Naive thymus-derived CD4-positive, alpha-beta T cell (primary cell): ENCODE measurements at regions not wholly inside any gene's neighbourhood (a gene's known extent, or its start where the extent isn't known, plus 50 kb on each side); places are given as distances from the start of the nearest gene placed in this dataset.

ENCODE experiments used
- ATAC-seq: fragments of 150-1000 bp; cut with Tn5 transposase; 2 replicates; pipeline ENCODE4 v1.10.0; 2021; ENCODE audit warnings: mild to moderate bottlenecking, moderate library complexity
- CTCF ChIA-PET: fragments of 350-600 bp; sonication (Branson Sonifier 250); formaldehyde crosslinking; loops from one replicate; lab custom pipeline; 2021; ENCODE audit warnings: antibody characterized with exemption; lab: Charles Lee
- POLR2A ChIA-PET: fragments of 350-600 bp; sonication (Branson Sonifier 250); formaldehyde crosslinking; loops from one replicate; lab custom pipeline; 2021; ENCODE audit warnings: antibody characterized with exemption, inconsistent platforms; lab: Charles Lee
- DNase-seq, 9 donors: peaks; one replicate each; pipeline versions ENCODE4 v3.0.0 to v3.0.0-alpha.2; 2020 to 2022; ENCODE audit warnings: mixed read lengths in 1 of 9
- H3K27ac ChIP-seq: one replicate; pipeline ENCODE4 v1.7.0; 2013; ENCODE audit warnings: mild to moderate bottlenecking, low read depth, low read length, moderate library complexity
- H3K27me3 ChIP-seq, 2 donors: one replicate each; pipeline ENCODE4 v1.7.0; 2013; ENCODE audit warnings: low read length in 2 of 2, mild to moderate bottlenecking in 2 of 2, moderate library complexity in 2 of 2; ENCODE audit not compliant: control insufficient read depth in 2 of 2, insufficient read depth in 2 of 2
- H3K36me3 ChIP-seq, 3 experiments: 1 replicate in 2 of 3; 2 replicates in 1 of 3; pipeline ENCODE4 v1.7.0; 2013; ENCODE audit warnings: low read length in 3 of 3, mild to moderate bottlenecking in 3 of 3, moderate library complexity in 1 of 3; ENCODE audit not compliant: insufficient read depth in 3 of 3, control insufficient read depth in 2 of 3
- H3K4me1 ChIP-seq, 2 donors: one replicate each; pipeline ENCODE4 v1.7.0; 2013; ENCODE audit warnings: low read length in 2 of 2, mild to moderate bottlenecking in 2 of 2, moderate library complexity in 1 of 2; ENCODE audit not compliant: control insufficient read depth in 2 of 2, insufficient read depth in 2 of 2
- H3K4me3 ChIP-seq: 2 replicates; pipeline ENCODE4 v1.7.0; 2013; ENCODE audit warnings: mild to moderate bottlenecking, low read length
- H3K9me3 ChIP-seq, 3 experiments: 1 replicate in 2 of 3; 2 replicates in 1 of 3; pipeline ENCODE4 v1.7.0; 2013; ENCODE audit warnings: low read length in 3 of 3; ENCODE audit not compliant: control insufficient read depth in 2 of 3
- H3K27ac Mint-ChIP-seq, 9 donors: one replicate each; pipeline ENCODE4 v1.8.0; 2020 to 2022; ENCODE audit warnings: mixed read lengths in 9 of 9, mild to moderate bottlenecking in 8 of 9, moderate library complexity in 5 of 9, inconsistent platforms in 2 of 9
- H3K27me3 Mint-ChIP-seq, 5 donors: one replicate each; pipeline ENCODE4 v1.8.0; 2021 to 2022; ENCODE audit warnings: mixed read lengths in 5 of 5, mild to moderate bottlenecking in 1 of 5
- H3K36me3 Mint-ChIP-seq, 5 donors: one replicate each; pipeline ENCODE4 v1.8.0; 2020 to 2022; ENCODE audit warnings: mixed read lengths in 5 of 5, mild to moderate bottlenecking in 3 of 5, inconsistent platforms in 1 of 5
- H3K4me1 Mint-ChIP-seq, 7 donors: one replicate each; pipeline ENCODE4 v1.8.0; 2020 to 2022; ENCODE audit warnings: mixed read lengths in 7 of 7, mild to moderate bottlenecking in 3 of 7, inconsistent platforms in 1 of 7
- H3K4me3 Mint-ChIP-seq, 10 donors: one replicate each; pipeline ENCODE4 v1.8.0; 2020 to 2022; ENCODE audit warnings: mild to moderate bottlenecking in 10 of 10, mixed read lengths in 10 of 10, moderate library complexity in 6 of 10, inconsistent platforms in 2 of 10
- H3K9me3 Mint-ChIP-seq, 11 donors: one replicate each; pipeline ENCODE4 v1.8.0; 2020 to 2022; ENCODE audit warnings: mixed read lengths in 11 of 11, mild to moderate bottlenecking in 4 of 11, inconsistent platforms in 1 of 11, moderate library complexity in 1 of 11
- intact Hi-C, 2 donors: fragments of 100-400 bp; cut with micrococcal nuclease; formaldehyde crosslinking; loops; one replicate each; pipeline ENCODE4 v1.15.1; 2023

- intact Hi-C loops, result no loop called here
- ATAC-seq (no peak), DNase-seq (no peak)
- H3K27ac ChIP-seq, result no peak overlapping the region
- no peaks in the 10 kb centered on the region for H3K27me3 ChIP-seq
- ChIA-PET CTCF (no interaction called here), POLR2A (no interaction called here)
- Mint-ChIP-seq H3K27ac (no peak overlapping the region), H3K4me3 (no peak overlapping the region), H3K9me3 (peaks cover 0 to 14% (median 3%) of the 10 kb centered on the region in 11 donors), H3K4me1 (no peaks in the 10 kb centered on the region), H3K27me3 (peaks cover 0 to 2% (median 0%) of the 10 kb centered on the region in 5 donors), H3K36me3 (no peaks in the 10 kb centered on the region)
- H3K36me3 ChIP-seq, result no peaks in the 10 kb centered on the region
- H3K4me1 ChIP-seq, result no peaks in the 10 kb centered on the region
- H3K9me3 ChIP-seq, result no peaks in the 10 kb centered on the region
- no peak overlapping the region for H3K4me3 ChIP-seq
Measured at GRCh38 chr4:182065255-182065654, 177.9 kb upstream of the TENM3 start.

- Histone ChIP-seq H3K4me3 (no peak overlapping the region), H3K27me3 (no peaks in the 10 kb centered on the region), H3K27ac (no peak overlapping the region), H3K9me3 (no peaks in the 10 kb centered on the region), H3K4me1 (no peaks in the 10 kb centered on the region), H3K36me3 (no peaks in the 10 kb centered on the region)
- Mint-ChIP-seq H3K9me3 (peaks cover 0 to 14% (median 3%) of the 10 kb centered on the region in 11 donors), H3K4me3 (no peak overlapping the region), H3K27ac (no peak overlapping the region), H3K36me3 (no peaks in the 10 kb centered on the region), H3K27me3 (peaks cover 0 to 9% (median 0%) of the 10 kb centered on the region in 5 donors), H3K4me1 (no peaks in the 10 kb centered on the region)
- ATAC-seq (no peak), DNase-seq (no peak)
- ChIA-PET CTCF (no interaction called here), POLR2A (no interaction called here)
- intact Hi-C loops, result no loop called here
Measured at GRCh38 chr4:182066037-182066436, 177.2 kb upstream of the TENM3 start.

GRCh38 chr4:182067828-182068227 is 175.4 kb upstream of the TENM3 start:
- POLR2A ChIA-PET, result no interaction called here
- no peaks in the 10 kb centered on the region for H3K9me3 ChIP-seq
- H3K27ac Mint-ChIP-seq, result no peak overlapping the region
- H3K27me3 ChIP-seq, result no peaks in the 10 kb centered on the region
- no peak overlapping the region for H3K27ac ChIP-seq
- CTCF ChIA-PET, result no interaction called here
- H3K4me3 ChIP-seq, result no peak overlapping the region
- intact Hi-C loops, result no loop called here
- DNase-seq (no peak), ATAC-seq (no peak)
- H3K9me3 Mint-ChIP-seq, result peaks cover 0 to 14% (median 3%) of the 10 kb centered on the region in 11 donors
- no peaks in the 10 kb centered on the region for H3K4me1 ChIP-seq
- no peaks in the 10 kb centered on the region for H3K36me3 Mint-ChIP-seq
- no peaks in the 10 kb centered on the region for H3K36me3 ChIP-seq
- H3K27me3 Mint-ChIP-seq, result peaks cover 0 to 9% (median 0%) of the 10 kb centered on the region in 5 donors
- no peaks in the 10 kb centered on the region for H3K4me1 Mint-ChIP-seq
- no peak overlapping the region for H3K4me3 Mint-ChIP-seq

GRCh38 chr4:182068920-182069319 is 174.3 kb upstream of the TENM3 start:
- no peak overlapping the region for H3K27ac Mint-ChIP-seq
- intact Hi-C loops, result no loop called here
- no peak for ATAC-seq
- H3K9me3 ChIP-seq, result no peaks in the 10 kb centered on the region
- DNase-seq, result no peak
- H3K27ac ChIP-seq, result no peak overlapping the region
- H3K27me3 ChIP-seq, result no peaks in the 10 kb centered on the region
- H3K4me3 ChIP-seq, result no peak overlapping the region
- H3K4me3 Mint-ChIP-seq, result no peak overlapping the region
- POLR2A ChIA-PET, result no interaction called here
- peaks cover 0 to 11% (median 3%) of the 10 kb centered on the region in 11 donors for H3K9me3 Mint-ChIP-seq
- CTCF ChIA-PET, result no interaction called here
- no peaks in the 10 kb centered on the region for H3K36me3 Mint-ChIP-seq
- no peaks in the 10 kb centered on the region for H3K4me1 Mint-ChIP-seq
- H3K36me3 ChIP-seq, result no peaks in the 10 kb centered on the region
- H3K4me1 ChIP-seq, result no peaks in the 10 kb centered on the region
- peaks cover 0 to 9% (median 0%) of the 10 kb centered on the region in 5 donors for H3K27me3 Mint-ChIP-seq

- ChIA-PET CTCF (no interaction called here), POLR2A (no interaction called here)
- no peaks in the 10 kb centered on the region for H3K4me1 ChIP-seq
- no peak overlapping the region for H3K4me3 Mint-ChIP-seq
- ATAC-seq (no peak), DNase-seq (no peak)
- no peaks in the 10 kb centered on the region for H3K4me1 Mint-ChIP-seq
- H3K9me3 ChIP-seq, result no peaks in the 10 kb centered on the region
- peaks cover 0 to 13% (median 4%) of the 10 kb centered on the region in 5 donors for H3K27me3 Mint-ChIP-seq
- peaks cover 0 to 24% (median 10%) of the 10 kb centered on the region in 11 donors for H3K9me3 Mint-ChIP-seq
- H3K36me3 ChIP-seq, result no peaks in the 10 kb centered on the region
- no peak overlapping the region for H3K27ac ChIP-seq
- H3K36me3 Mint-ChIP-seq, result peaks cover 0 to 9% (median 0%) of the 10 kb centered on the region in 5 donors
- H3K4me3 ChIP-seq, result no peak overlapping the region
- no peaks in the 10 kb centered on the region for H3K27me3 ChIP-seq
- intact Hi-C loops, result no loop called here
- H3K27ac Mint-ChIP-seq, result no peak overlapping the region
Measured at GRCh38 chr4:182073278-182073677, 169.9 kb upstream of the TENM3 start.

GRCh38 chr4:182074139-182074538 is 169.1 kb upstream of the TENM3 start:
- ChIA-PET POLR2A (no interaction called here), CTCF (no interaction called here)
- no peak overlapping the region for H3K4me3 Mint-ChIP-seq
- H3K27me3 Mint-ChIP-seq, result peaks cover 0 to 13% (median 4%) of the 10 kb centered on the region in 5 donors
- Histone ChIP-seq H3K27ac (no peak overlapping the region), H3K4me1 (no peaks in the 10 kb centered on the region), H3K27me3 (no peaks in the 10 kb centered on the region), H3K9me3 (no peaks in the 10 kb centered on the region), H3K36me3 (no peaks in the 10 kb centered on the region), H3K4me3 (no peak overlapping the region)
- intact Hi-C loops, result no loop called here
- DNase-seq (no peak), ATAC-seq (no peak)
- peaks cover 2 to 29% (median 10%) of the 10 kb centered on the region in 11 donors for H3K9me3 Mint-ChIP-seq
- H3K36me3 Mint-ChIP-seq, result peaks cover 0 to 9% (median 0%) of the 10 kb centered on the region in 5 donors
- no peaks in the 10 kb centered on the region for H3K4me1 Mint-ChIP-seq
- no peak overlapping the region for H3K27ac Mint-ChIP-seq

- no peak overlapping the region for H3K4me3 ChIP-seq
- Mint-ChIP-seq H3K27me3 (peaks cover 0 to 13% (median 4%) of the 10 kb centered on the region in 5 donors), H3K4me1 (no peaks in the 10 kb centered on the region), H3K27ac (no peak overlapping the region), H3K36me3 (peaks cover 0 to 9% (median 0%) of the 10 kb centered on the region in 5 donors), H3K9me3 (peaks cover 2 to 29% (median 9%) of the 10 kb centered on the region in 11 donors), H3K4me3 (no peak overlapping the region)
- intact Hi-C loops, result no loop called here
- no peaks in the 10 kb centered on the region for H3K36me3 ChIP-seq
- H3K27ac ChIP-seq, result no peak overlapping the region
- no peaks in the 10 kb centered on the region for H3K9me3 ChIP-seq
- H3K27me3 ChIP-seq, result no peaks in the 10 kb centered on the region
- ChIA-PET CTCF (no interaction called here), POLR2A (no interaction called here)
- DNase-seq, result no peak
- no peaks in the 10 kb centered on the region for H3K4me1 ChIP-seq
- ATAC-seq, result no peak
Measured at GRCh38 chr4:182074810-182075209, 168.4 kb upstream of the TENM3 start.
